Loucy (cell line): ENCODE measurements at regions not wholly inside any gene's neighbourhood (a gene's known extent, or its start where the extent isn't known, plus 50 kb on each side); places are given as distances from the start of the nearest gene placed in this dataset.

Experiments
- H2AFZ ChIP-seq: fragments of 200-600 bp; sonication (generic); 2 replicates; pipeline ENCODE4 v1.6.0; 2016; ENCODE audit warnings: antibody characterized with exemption, mild to moderate bottlenecking, low read length, moderate library complexity
- H3F3A ChIP-seq: fragments of 200-600 bp; 2 replicates; pipeline ENCODE4 v1.6.0; 2016; ENCODE audit warnings: antibody characterized with exemption, low read depth, mild to moderate bottlenecking
- H3K27me3 ChIP-seq: fragments of 200-600 bp; sonication (generic); 2 replicates; pipeline ENCODE4 v1.6.1; 2014; ENCODE audit warnings: low read length, mild to moderate bottlenecking; ENCODE audit not compliant: insufficient read depth, poor library complexity, severe bottlenecking
- H3K36me3 ChIP-seq: fragments of 200-600 bp; sonication (generic); 2 replicates; pipeline ENCODE4 v1.6.1; 2016; ENCODE audit warnings: low read length; ENCODE audit not compliant: insufficient read depth
- H3K4me1 ChIP-seq: fragments of 200-600 bp; sonication (generic); 2 replicates; pipeline ENCODE4 v1.5.1; 2014; ENCODE audit warnings: low read length, mild to moderate bottlenecking; ENCODE audit not compliant: insufficient read depth, poor library complexity, severe bottlenecking
- H3K4me2 ChIP-seq: fragments of 200-600 bp; sonication (generic); 2 replicates; pipeline ENCODE4 v1.6.0; 2014; ENCODE audit warnings: antibody characterized with exemption, low read length, low read depth, mild to moderate bottlenecking; ENCODE audit not compliant: poor library complexity, severe bottlenecking
- H3K4me3 ChIP-seq: fragments of 200-600 bp; sonication (generic); 2 replicates; pipeline ENCODE4 v1.5.1; 2014; ENCODE audit warnings: low read length, mild to moderate bottlenecking, mixed read lengths; ENCODE audit not compliant: poor library complexity, severe bottlenecking
- H3K79me2 ChIP-seq: fragments of 200-600 bp; sonication (generic); 2 replicates; pipeline ENCODE4 v1.6.1; 2014; ENCODE audit warnings: low read length; ENCODE audit not compliant: insufficient read depth
- H3K9ac ChIP-seq: fragments of 200-600 bp; sonication (generic); 2 replicates; pipeline ENCODE4 v1.6.0; 2014; ENCODE audit warnings: mild to moderate bottlenecking, low read depth, low read length, moderate library complexity; ENCODE audit not compliant: poor library complexity, severe bottlenecking
- H3K9me2 ChIP-seq: fragments of 200-600 bp; sonication (generic); replicated peaks from 2 replicates; pipeline ENCODE4 v1.6.1; 2016; ENCODE audit warnings: low read depth, low read length, mixed read lengths
- H3K9me3 ChIP-seq: fragments of 200-600 bp; sonication (generic); 2 replicates; pipeline ENCODE4 v1.6.1; 2014; ENCODE audit warnings: mild to moderate bottlenecking, antibody characterized with exemption, low read length, low read depth; ENCODE audit not compliant: insufficient read depth
- H4K20me1 ChIP-seq: fragments of 200-600 bp; sonication (generic); 2 replicates; pipeline ENCODE4 v1.6.0; 2014; ENCODE audit warnings: antibody characterized with exemption, low read length, mild to moderate bottlenecking; ENCODE audit not compliant: insufficient read depth, poor library complexity, severe bottlenecking
- EZH2phosphoT487 ChIP-seq: fragments of 200-600 bp; IDR thresholded peaks from 2 replicates; pipeline ENCODE4 v1.6.1; 2018; ENCODE audit warnings: antibody characterized with exemption, mild to moderate bottlenecking, moderate library complexity, borderline replicate concordance
- TF ChIP-seq, protein P1 (sequence below): fragments of 200-600 bp; sonication (generic); conservative IDR thresholded peaks from 2 replicates; pipeline ENCODE4 v1.5.1; 2014; ENCODE audit warnings: mild to moderate bottlenecking, antibody characterized with exemption, low read length

DNA sequence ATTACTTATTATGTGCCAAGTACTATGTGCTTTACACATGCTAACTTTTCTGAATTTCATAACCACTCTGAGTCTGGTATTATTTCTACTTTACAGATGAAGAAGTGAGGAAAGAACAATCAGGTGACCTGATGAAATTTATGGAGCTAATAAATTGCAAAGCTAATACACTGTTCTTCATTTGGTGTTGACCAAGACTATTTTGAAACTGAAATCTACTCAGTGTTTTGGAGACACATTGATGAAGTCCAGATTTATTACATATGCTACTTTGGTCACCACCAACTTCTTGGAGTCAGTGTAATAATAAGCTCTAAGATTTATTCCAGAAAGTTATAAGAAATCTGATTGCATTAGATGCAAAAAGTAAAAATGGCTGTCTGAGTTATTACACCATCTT is 637.9 kb downstream of the FAT4 start:
- no peaks in the 10 kb centered on the region for H4K20me1 ChIP-seq
- no peaks in the 10 kb centered on the region for H3K79me2 ChIP-seq
- no peaks in the 10 kb centered on the region for H3K27me3 ChIP-seq
- H3K9ac ChIP-seq: no peak overlapping the region
- no peak overlapping the region for H3K4me3 ChIP-seq
- no peaks in the 10 kb centered on the region for H3F3A ChIP-seq
- H3K4me2 ChIP-seq: no peak overlapping the region
- no peaks in the 10 kb centered on the region for H3K9me2 ChIP-seq
- no peak overlapping the region for H2AFZ ChIP-seq
- no peaks in the 10 kb centered on the region for H3K36me3 ChIP-seq
- H3K4me1 ChIP-seq: no peaks in the 10 kb centered on the region
- TF ChIP-seq EZH2phosphoT487: no peak
- TF ChIP-seq, protein P1, sequence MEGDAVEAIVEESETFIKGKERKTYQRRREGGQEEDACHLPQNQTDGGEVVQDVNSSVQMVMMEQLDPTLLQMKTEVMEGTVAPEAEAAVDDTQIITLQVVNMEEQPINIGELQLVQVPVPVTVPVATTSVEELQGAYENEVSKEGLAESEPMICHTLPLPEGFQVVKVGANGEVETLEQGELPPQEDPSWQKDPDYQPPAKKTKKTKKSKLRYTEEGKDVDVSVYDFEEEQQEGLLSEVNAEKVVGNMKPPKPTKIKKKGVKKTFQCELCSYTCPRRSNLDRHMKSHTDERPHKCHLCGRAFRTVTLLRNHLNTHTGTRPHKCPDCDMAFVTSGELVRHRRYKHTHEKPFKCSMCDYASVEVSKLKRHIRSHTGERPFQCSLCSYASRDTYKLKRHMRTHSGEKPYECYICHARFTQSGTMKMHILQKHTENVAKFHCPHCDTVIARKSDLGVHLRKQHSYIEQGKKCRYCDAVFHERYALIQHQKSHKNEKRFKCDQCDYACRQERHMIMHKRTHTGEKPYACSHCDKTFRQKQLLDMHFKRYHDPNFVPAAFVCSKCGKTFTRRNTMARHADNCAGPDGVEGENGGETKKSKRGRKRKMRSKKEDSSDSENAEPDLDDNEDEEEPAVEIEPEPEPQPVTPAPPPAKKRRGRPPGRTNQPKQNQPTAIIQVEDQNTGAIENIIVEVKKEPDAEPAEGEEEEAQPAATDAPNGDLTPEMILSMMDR: no peak
- H3K9me3 ChIP-seq: no peaks in the 10 kb centered on the region

- no peak for TF ChIP-seq EZH2phosphoT487
- TF ChIP-seq, protein P1: no peak
- no peaks in the 10 kb centered on the region for H3K36me3 ChIP-seq
- H3K27me3 ChIP-seq: no peaks in the 10 kb centered on the region
- no peaks in the 10 kb centered on the region for H4K20me1 ChIP-seq
- no peaks in the 10 kb centered on the region for H3K4me1 ChIP-seq
- H3K9me2 ChIP-seq: no peaks in the 10 kb centered on the region
- H3K4me3 ChIP-seq: no peak overlapping the region
- H3K9me3 ChIP-seq: no peaks in the 10 kb centered on the region
- no peaks in the 10 kb centered on the region for H3F3A ChIP-seq
- H3K9ac ChIP-seq: no peak overlapping the region
- H3K79me2 ChIP-seq: no peaks in the 10 kb centered on the region
- H3K4me2 ChIP-seq: no peak overlapping the region
- no peak overlapping the region for H2AFZ ChIP-seq
Measured at GRCh38 chr4:125956276-125956675, 641.5 kb downstream of the FAT4 start.

DNA sequence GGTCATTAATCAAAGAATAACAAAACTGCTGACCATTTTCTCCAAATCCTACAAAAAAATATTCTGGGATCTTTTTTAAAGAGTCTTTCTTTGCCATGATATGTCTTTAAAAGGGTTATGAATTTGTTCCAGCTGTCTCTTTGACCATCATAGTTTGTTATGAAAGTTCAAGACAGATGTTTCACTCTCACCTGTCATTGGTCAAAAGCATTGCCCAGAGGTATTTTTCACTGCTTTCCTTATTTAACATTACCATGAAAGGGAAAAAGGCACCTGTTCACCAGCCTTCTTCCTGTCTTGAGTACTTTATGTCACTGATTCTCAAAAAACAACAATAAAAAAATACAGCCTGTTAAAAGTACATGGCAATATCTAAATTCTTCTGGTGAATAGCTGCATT is 643.8 kb downstream of the FAT4 start:
- no peak overlapping the region for H3K4me2 ChIP-seq
- H3K79me2 ChIP-seq: no peaks in the 10 kb centered on the region
- H3K9me2 ChIP-seq: no peaks in the 10 kb centered on the region

More for the DNA sequence above, 643.8 kb downstream of the FAT4 start:
- H3F3A ChIP-seq: no peaks in the 10 kb centered on the region
- no peak overlapping the region for H3K4me3 ChIP-seq
- no peak overlapping the region for H2AFZ ChIP-seq
- H4K20me1 ChIP-seq: no peaks in the 10 kb centered on the region
- no peaks in the 10 kb centered on the region for H3K36me3 ChIP-seq
- H3K27me3 ChIP-seq: no peaks in the 10 kb centered on the region
- H3K9ac ChIP-seq: no peak overlapping the region
- TF ChIP-seq EZH2phosphoT487: no peak
- TF ChIP-seq, protein P1: no peak
- H3K4me1 ChIP-seq: no peaks in the 10 kb centered on the region
- 0 out of 2 replicates have a peak, but pooled peaks cover 3% of the 10 kb centered on the region for H3K9me3 ChIP-seq
